Loucy (cell line): ENCODE measurements at regions not wholly inside any gene's neighbourhood (a gene's known extent, or its start where the extent isn't known, plus 50 kb on each side); places are given as distances from the start of the nearest gene placed in this dataset.
"Not testable (repeated sequence)": the region's sequence is repeated elsewhere in the genome, so short reads cannot be mapped to it uniquely, and the experiment has no call there.

Experiments used
- H2AFZ ChIP-seq: fragments of 200-600 bp; sonication (generic); 2 replicates; pipeline ENCODE4 v1.6.0; 2016; ENCODE audit warnings: antibody characterized with exemption, mild to moderate bottlenecking, low read length, moderate library complexity
- H3F3A ChIP-seq: fragments of 200-600 bp; 2 replicates; pipeline ENCODE4 v1.6.0; 2016; ENCODE audit warnings: antibody characterized with exemption, low read depth, mild to moderate bottlenecking
- H3K27me3 ChIP-seq: fragments of 200-600 bp; sonication (generic); 2 replicates; pipeline ENCODE4 v1.6.1; 2014; ENCODE audit warnings: low read length, mild to moderate bottlenecking; ENCODE audit not compliant: insufficient read depth, poor library complexity, severe bottlenecking
- H3K36me3 ChIP-seq: fragments of 200-600 bp; sonication (generic); 2 replicates; pipeline ENCODE4 v1.6.1; 2016; ENCODE audit warnings: low read length; ENCODE audit not compliant: insufficient read depth
- H3K4me1 ChIP-seq: fragments of 200-600 bp; sonication (generic); 2 replicates; pipeline ENCODE4 v1.5.1; 2014; ENCODE audit warnings: low read length, mild to moderate bottlenecking; ENCODE audit not compliant: insufficient read depth, poor library complexity, severe bottlenecking
- H3K4me2 ChIP-seq: fragments of 200-600 bp; sonication (generic); 2 replicates; pipeline ENCODE4 v1.6.0; 2014; ENCODE audit warnings: antibody characterized with exemption, low read length, low read depth, mild to moderate bottlenecking; ENCODE audit not compliant: poor library complexity, severe bottlenecking
- H3K4me3 ChIP-seq: fragments of 200-600 bp; sonication (generic); 2 replicates; pipeline ENCODE4 v1.5.1; 2014; ENCODE audit warnings: low read length, mild to moderate bottlenecking, mixed read lengths; ENCODE audit not compliant: poor library complexity, severe bottlenecking
- H3K79me2 ChIP-seq: fragments of 200-600 bp; sonication (generic); 2 replicates; pipeline ENCODE4 v1.6.1; 2014; ENCODE audit warnings: low read length; ENCODE audit not compliant: insufficient read depth
- H3K9ac ChIP-seq: fragments of 200-600 bp; sonication (generic); 2 replicates; pipeline ENCODE4 v1.6.0; 2014; ENCODE audit warnings: mild to moderate bottlenecking, low read depth, low read length, moderate library complexity; ENCODE audit not compliant: poor library complexity, severe bottlenecking
- H3K9me2 ChIP-seq: fragments of 200-600 bp; sonication (generic); replicated peaks from 2 replicates; pipeline ENCODE4 v1.6.1; 2016; ENCODE audit warnings: low read depth, low read length, mixed read lengths
- H3K9me3 ChIP-seq: fragments of 200-600 bp; sonication (generic); 2 replicates; pipeline ENCODE4 v1.6.1; 2014; ENCODE audit warnings: mild to moderate bottlenecking, antibody characterized with exemption, low read length, low read depth; ENCODE audit not compliant: insufficient read depth
- H4K20me1 ChIP-seq: fragments of 200-600 bp; sonication (generic); 2 replicates; pipeline ENCODE4 v1.6.0; 2014; ENCODE audit warnings: antibody characterized with exemption, low read length, mild to moderate bottlenecking; ENCODE audit not compliant: insufficient read depth, poor library complexity, severe bottlenecking
- EZH2phosphoT487 ChIP-seq: fragments of 200-600 bp; IDR thresholded peaks from 2 replicates; pipeline ENCODE4 v1.6.1; 2018; ENCODE audit warnings: antibody characterized with exemption, mild to moderate bottlenecking, moderate library complexity, borderline replicate concordance
- TF ChIP-seq, protein P1 (sequence below): fragments of 200-600 bp; sonication (generic); conservative IDR thresholded peaks from 2 replicates; pipeline ENCODE4 v1.5.1; 2014; ENCODE audit warnings: mild to moderate bottlenecking, antibody characterized with exemption, low read length

DNA sequence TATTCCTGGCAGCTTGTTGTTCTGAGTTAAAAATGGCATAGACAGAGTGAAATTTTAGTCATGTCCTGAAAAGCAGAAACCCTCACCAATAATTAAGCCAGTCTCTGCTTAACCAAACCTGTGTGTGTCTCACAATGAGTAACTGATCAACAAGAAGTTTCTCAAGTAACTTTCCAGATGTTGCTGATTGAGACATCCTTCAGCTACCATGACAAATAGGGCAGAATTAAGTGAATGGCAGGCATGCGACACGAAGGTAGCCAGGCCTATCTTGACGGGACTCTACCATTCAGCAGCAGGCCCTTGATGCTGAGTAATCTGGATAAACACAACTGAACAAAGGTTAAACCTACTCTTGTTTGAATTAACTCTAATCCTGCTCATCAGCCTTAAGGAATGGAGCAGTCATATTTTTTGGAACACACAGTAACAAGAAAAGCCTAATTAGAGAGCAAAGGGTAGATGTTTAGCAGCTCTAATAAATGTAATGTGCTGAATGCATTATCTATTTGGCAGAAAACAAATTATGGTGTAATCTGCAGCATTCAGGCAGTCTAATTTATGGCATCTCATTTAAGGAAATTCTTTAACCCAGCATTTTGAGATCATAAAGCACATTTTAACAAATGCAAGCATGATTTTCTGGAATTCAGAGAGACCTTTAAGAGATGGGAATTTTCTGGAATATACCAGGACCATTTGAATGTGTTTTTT is 159.5 kb upstream of the EPHA4 start:
- no peak overlapping the region for H3K4me2 ChIP-seq
- H3K27me3 ChIP-seq, result no peaks in the 10 kb centered on the region
- H3F3A ChIP-seq, result no peaks in the 10 kb centered on the region
- no peaks in the 10 kb centered on the region for H4K20me1 ChIP-seq
- H3K9me3 ChIP-seq, result no peaks in the 10 kb centered on the region
- H3K9me2 ChIP-seq, result no peaks in the 10 kb centered on the region
- no peaks in the 10 kb centered on the region for H3K4me1 ChIP-seq
- H3K9ac ChIP-seq, result no peak overlapping the region
- H3K4me3 ChIP-seq, result no peak overlapping the region
- H3K36me3 ChIP-seq, result no peaks in the 10 kb centered on the region
- H3K79me2 ChIP-seq, result no peaks in the 10 kb centered on the region
- no peak overlapping the region for H2AFZ ChIP-seq
- TF ChIP-seq, protein P1, sequence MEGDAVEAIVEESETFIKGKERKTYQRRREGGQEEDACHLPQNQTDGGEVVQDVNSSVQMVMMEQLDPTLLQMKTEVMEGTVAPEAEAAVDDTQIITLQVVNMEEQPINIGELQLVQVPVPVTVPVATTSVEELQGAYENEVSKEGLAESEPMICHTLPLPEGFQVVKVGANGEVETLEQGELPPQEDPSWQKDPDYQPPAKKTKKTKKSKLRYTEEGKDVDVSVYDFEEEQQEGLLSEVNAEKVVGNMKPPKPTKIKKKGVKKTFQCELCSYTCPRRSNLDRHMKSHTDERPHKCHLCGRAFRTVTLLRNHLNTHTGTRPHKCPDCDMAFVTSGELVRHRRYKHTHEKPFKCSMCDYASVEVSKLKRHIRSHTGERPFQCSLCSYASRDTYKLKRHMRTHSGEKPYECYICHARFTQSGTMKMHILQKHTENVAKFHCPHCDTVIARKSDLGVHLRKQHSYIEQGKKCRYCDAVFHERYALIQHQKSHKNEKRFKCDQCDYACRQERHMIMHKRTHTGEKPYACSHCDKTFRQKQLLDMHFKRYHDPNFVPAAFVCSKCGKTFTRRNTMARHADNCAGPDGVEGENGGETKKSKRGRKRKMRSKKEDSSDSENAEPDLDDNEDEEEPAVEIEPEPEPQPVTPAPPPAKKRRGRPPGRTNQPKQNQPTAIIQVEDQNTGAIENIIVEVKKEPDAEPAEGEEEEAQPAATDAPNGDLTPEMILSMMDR, result no peak
- TF ChIP-seq EZH2phosphoT487, result no peak

DNA sequence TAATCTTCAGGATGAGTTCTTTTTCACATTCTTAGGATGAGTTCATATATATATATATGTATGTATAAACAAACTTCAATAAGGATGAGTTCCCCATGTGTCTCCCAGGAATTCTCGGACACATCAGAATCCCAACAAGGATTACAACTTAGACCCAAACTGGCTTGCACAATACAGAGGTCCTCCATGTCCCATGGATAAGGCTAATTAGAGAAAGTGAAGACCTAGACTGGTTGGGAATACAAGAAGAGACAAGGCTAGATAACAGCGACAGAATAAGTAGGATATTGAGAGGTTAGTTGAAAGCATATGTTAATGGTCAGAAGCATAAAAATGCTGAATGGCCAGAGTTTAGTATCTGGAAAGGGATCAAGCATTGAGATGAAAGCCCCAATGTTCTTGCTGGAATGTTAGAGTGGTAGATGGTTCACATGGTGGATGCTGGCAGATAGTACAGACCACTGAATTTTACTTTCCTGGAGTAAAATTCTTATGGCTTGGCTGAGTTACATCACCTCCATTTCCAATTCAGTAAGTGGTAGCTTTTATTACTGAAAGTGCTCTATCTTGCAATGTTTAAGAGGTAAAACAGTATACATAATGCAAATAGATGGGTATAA is 154.9 kb upstream of the EPHA4 start:
- Histone ChIP-seq H3K36me3 (no peaks in the 10 kb centered on the region), H3K27me3 (no peaks in the 10 kb centered on the region), H3K4me1 (no peaks in the 10 kb centered on the region), H3K9ac (no peak overlapping the region), H3K79me2 (no peaks in the 10 kb centered on the region), H3K4me2 (no peak overlapping the region), H3K9me2 (no peaks in the 10 kb centered on the region), H4K20me1 (no peaks in the 10 kb centered on the region), H2AFZ (no peak overlapping the region), H3K4me3 (no peak overlapping the region), H3K9me3 (no peaks in the 10 kb centered on the region), H3F3A (no peaks in the 10 kb centered on the region)
- TF ChIP-seq, protein P1, result no peak
- TF ChIP-seq EZH2phosphoT487, result no peak

DNA sequence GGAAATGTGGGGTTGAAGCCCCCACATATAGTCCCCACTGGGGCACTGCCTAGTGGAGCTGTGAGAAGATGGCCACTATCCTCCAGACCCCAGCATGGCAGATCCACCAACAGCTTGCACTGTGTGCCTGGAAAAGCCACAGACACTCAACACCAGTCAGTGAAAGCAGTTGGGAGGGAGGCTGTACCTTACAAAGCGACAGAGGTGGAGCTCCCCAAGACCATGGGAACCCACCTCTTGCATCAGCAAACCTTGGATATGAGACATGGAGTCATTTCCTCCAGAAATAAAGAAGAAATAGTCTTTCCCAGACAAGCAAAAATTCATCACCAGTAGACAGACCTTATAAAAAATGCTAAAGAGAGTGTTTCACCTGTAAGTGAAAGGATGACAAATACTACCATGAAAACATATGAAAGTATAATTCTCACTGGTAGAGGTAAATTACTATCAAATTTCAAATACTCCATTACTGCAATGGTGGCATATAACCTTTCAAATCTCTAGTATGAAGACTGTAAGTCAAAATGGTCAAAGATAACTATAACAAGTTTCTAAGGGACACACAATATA is 152.6 kb upstream of the EPHA4 start:
- Histone ChIP-seq H3K36me3 (no peaks in the 10 kb centered on the region), H3K9me2 (no peaks in the 10 kb centered on the region), H3F3A (no peaks in the 10 kb centered on the region), H3K4me1 (no peaks in the 10 kb centered on the region), H2AFZ (no peak overlapping the region), H4K20me1 (no peaks in the 10 kb centered on the region), H3K27me3 (no peaks in the 10 kb centered on the region), H3K9ac (no peak overlapping the region), H3K4me2 (no peak overlapping the region), H3K79me2 (no peaks in the 10 kb centered on the region), H3K4me3 (no peak overlapping the region), H3K9me3 (no peaks in the 10 kb centered on the region)
- TF ChIP-seq, protein P1, result no peak
- TF ChIP-seq EZH2phosphoT487, result no peak

DNA sequence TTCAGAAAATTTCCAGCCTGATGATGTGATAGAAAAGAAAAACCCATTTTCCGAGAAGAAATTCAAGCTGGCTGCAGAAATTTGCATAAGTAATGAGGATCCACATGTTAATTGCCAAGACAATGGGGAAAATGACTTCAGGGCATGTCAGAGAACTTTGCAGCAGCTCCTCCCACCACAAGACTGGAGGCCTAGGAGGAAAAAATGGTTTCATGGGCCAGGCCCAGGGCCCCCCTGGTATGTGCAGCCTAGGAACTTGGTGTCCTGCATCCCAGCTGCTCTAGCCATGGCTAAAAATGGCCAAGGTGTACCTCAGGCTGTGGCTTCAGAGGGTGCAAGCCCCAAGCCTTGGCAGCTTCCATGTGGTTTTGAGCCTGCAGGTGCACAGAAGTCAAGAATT is 152.0 kb upstream of the EPHA4 start:
- H3K4me1 ChIP-seq, H3K27me3 ChIP-seq, H3K4me2 ChIP-seq, H3K9ac ChIP-seq, H3F3A ChIP-seq, H3K36me3 ChIP-seq, H3K4me3 ChIP-seq, H4K20me1 ChIP-seq, H3K9me3 ChIP-seq, H3K9me2 ChIP-seq, H3K79me2 ChIP-seq, H2AFZ ChIP-seq: not testable (repeated sequence)
